Muscle layer of colon (tissue), 2 donors: ENCODE measurements at regions not wholly inside any gene's neighbourhood (a gene's known extent, or its start where the extent isn't known, plus 50 kb on each side); places are given as distances from the start of the nearest gene placed in this dataset.
"Not testable (repeated sequence)": the region's sequence is repeated elsewhere in the genome, so short reads cannot be mapped to it uniquely, and the experiment has no call there.

Source experiments
- H3K27ac ChIP-seq: one replicate; pipeline ENCODE4 v1.7.0; 2013; ENCODE audit warnings: low read depth, mild to moderate bottlenecking, low read length, moderate library complexity
- H3K27me3 ChIP-seq, 2 donors: one replicate each; pipeline ENCODE4 v1.7.0; 2013; ENCODE audit warnings: low read length in 2 of 2, mild to moderate bottlenecking in 2 of 2; ENCODE audit not compliant: insufficient read depth in 2 of 2, control insufficient read depth in 1 of 2
- H3K36me3 ChIP-seq: one replicate; pipeline ENCODE4 v1.7.0; 2013; ENCODE audit warnings: mild to moderate bottlenecking, low read length; ENCODE audit not compliant: insufficient read depth
- H3K4me1 ChIP-seq: one replicate; pipeline ENCODE4 v1.7.0; 2013; ENCODE audit warnings: mild to moderate bottlenecking, low read length; ENCODE audit not compliant: insufficient read depth
- H3K4me3 ChIP-seq, 2 donors: one replicate each; pipeline ENCODE4 v1.7.0; 2013; ENCODE audit warnings: low read length in 2 of 2, low read depth in 1 of 2, mild to moderate bottlenecking in 1 of 2, moderate library complexity in 1 of 2
- H3K9ac ChIP-seq: one replicate; pipeline ENCODE4 v1.7.0; 2013; ENCODE audit warnings: low read length
- H3K9me3 ChIP-seq: one replicate; pipeline ENCODE4 v1.7.0; 2013; ENCODE audit warnings: mild to moderate bottlenecking, low read length
- donor health status: abdominal sarcoma.
- donor health status: Adenocarcinoma of cecum.

GRCh38 chr13:44694291-44694690, 118.2 kb upstream of the TSC22D1 start:
- no peak overlapping the region for H3K9ac ChIP-seq
- H3K27ac ChIP-seq, result no peak overlapping the region
- H3K27me3 ChIP-seq, result no peaks in the 10 kb centered on the region
- H3K36me3 ChIP-seq, result no peaks in the 10 kb centered on the region
- H3K4me3 ChIP-seq, result no peak overlapping the region
- H3K9me3 ChIP-seq, result no peaks in the 10 kb centered on the region
- H3K4me1 ChIP-seq, result no peaks in the 10 kb centered on the region

- no peak overlapping the region for H3K4me3 ChIP-seq
- H3K4me1 ChIP-seq, result no peaks in the 10 kb centered on the region
- no peaks in the 10 kb centered on the region for H3K9me3 ChIP-seq
- no peaks in the 10 kb centered on the region for H3K27me3 ChIP-seq
- H3K36me3 ChIP-seq, result no peaks in the 10 kb centered on the region
- no peak overlapping the region for H3K27ac ChIP-seq
- H3K9ac ChIP-seq, result no peak overlapping the region
These were observed 117.1 kb upstream of the TSC22D1 start for GRCh38 chr13:44693156-44693764.

DNA sequence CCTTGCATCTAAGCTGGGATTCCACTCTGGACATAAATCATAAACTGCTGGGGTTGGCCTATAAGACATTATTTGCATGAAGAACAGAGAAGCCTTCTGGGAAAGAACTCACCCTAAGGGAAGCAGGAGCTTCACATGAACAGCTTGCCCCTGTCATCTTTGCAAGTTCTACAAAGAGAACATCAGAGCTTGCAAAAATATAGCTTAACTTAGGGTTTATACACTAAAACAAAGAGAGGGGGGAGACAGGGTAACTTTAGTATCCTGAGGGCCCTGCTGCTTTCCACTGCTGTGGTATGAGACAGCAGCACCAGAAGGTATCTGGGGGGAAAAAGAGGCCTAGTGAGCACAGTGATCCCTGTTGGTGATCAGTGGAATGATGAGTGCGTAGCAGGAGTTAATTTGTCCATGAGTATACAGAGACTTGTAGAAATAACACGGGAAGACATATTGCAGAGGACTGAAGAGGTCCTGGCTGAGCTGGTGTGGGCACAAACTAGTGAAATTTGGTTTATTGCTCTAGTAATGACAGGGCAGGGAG, 116.1 kb upstream of the TSC22D1 start:
- Histone ChIP-seq H3K4me3 (no peak overlapping the region), H3K4me1 (no peaks in the 10 kb centered on the region), H3K9ac (no peak overlapping the region), H3K36me3 (no peaks in the 10 kb centered on the region), H3K9me3 (no peaks in the 10 kb centered on the region), H3K27me3 (no peaks in the 10 kb centered on the region), H3K27ac (no peak overlapping the region)

GRCh38 chr13:44690376-44690775, 114.2 kb upstream of the TSC22D1 start:
- Histone ChIP-seq H3K4me3 (no peak overlapping the region), H3K9ac (no peak overlapping the region), H3K9me3 (no peaks in the 10 kb centered on the region), H3K36me3 (no peaks in the 10 kb centered on the region), H3K27me3 (no peaks in the 10 kb centered on the region), H3K27ac (no peak overlapping the region), H3K4me1 (no peaks in the 10 kb centered on the region)

DNA sequence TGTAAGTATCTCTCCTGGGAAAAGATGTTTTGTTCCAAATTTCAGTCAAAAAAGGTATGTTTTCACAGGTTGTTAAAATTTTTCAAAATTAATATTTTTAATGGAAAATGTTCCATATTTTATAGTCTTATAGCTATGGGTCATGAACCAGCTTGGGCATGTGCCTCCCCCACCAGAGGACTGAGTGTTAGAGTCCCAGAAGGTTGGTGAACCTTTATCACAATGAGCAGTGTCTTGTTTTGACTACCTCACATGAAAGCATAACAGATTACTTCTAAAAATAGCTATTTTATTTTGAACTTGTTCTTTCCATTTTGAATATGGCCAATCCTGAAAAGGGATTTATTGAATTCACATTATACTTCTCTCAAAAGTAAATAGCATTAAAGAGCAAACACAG, 112.5 kb upstream of the TSC22D1 start:
- Histone ChIP-seq H3K27ac (no peak overlapping the region), H3K4me1 (no peaks in the 10 kb centered on the region), H3K9me3 (no peaks in the 10 kb centered on the region), H3K36me3 (no peaks in the 10 kb centered on the region), H3K27me3 (no peaks in the 10 kb centered on the region), H3K9ac (no peak overlapping the region), H3K4me3 (no peak overlapping the region)

- Histone ChIP-seq H3K27me3 (no peaks in the 10 kb centered on the region), H3K4me1 (no peaks in the 10 kb centered on the region), H3K9me3 (no peaks in the 10 kb centered on the region), H3K27ac (no peak overlapping the region), H3K36me3 (no peaks in the 10 kb centered on the region), H3K9ac (no peak overlapping the region), H3K4me3 (no peak overlapping the region)
These were observed 110.4 kb upstream of the TSC22D1 start for GRCh38 chr13:44686531-44686934.

DNA sequence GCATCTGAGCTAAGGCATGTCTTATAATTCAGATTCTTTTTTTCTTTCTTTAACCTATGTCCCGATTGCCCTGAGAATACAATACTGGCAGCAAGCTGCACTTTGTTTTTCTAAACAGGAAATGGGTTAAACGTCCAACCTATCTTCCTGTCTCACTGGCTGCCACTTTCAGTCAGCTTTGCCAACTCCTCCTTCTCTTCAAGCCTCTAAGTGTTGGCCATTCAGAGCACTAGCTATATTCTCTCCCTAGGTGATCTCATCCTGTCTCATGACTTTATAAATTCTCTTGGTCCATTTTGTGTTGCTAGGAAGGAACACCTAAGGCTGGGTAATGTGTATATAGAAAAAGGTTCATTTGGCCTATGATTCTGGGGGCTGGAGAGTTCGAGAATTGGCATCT, 109.5 kb upstream of the TSC22D1 start:
- H3K9me3 ChIP-seq, result no peaks in the 10 kb centered on the region
- no peak overlapping the region for H3K9ac ChIP-seq
- H3K4me3 ChIP-seq, result no peak overlapping the region
- H3K27ac ChIP-seq, result no peak overlapping the region
- H3K27me3 ChIP-seq, result no peaks in the 10 kb centered on the region
- H3K4me1 ChIP-seq, result no peaks in the 10 kb centered on the region
- H3K36me3 ChIP-seq, result no peaks in the 10 kb centered on the region

- H3K4me1 ChIP-seq, H3K9me3 ChIP-seq, H3K27me3 ChIP-seq, H3K9ac ChIP-seq, H3K27ac ChIP-seq, H3K4me3 ChIP-seq, H3K36me3 ChIP-seq: not testable (repeated sequence)
These were observed 106.3 kb upstream of the TSC22D1 start for GRCh38 chr13:44682416-44682815.

DNA sequence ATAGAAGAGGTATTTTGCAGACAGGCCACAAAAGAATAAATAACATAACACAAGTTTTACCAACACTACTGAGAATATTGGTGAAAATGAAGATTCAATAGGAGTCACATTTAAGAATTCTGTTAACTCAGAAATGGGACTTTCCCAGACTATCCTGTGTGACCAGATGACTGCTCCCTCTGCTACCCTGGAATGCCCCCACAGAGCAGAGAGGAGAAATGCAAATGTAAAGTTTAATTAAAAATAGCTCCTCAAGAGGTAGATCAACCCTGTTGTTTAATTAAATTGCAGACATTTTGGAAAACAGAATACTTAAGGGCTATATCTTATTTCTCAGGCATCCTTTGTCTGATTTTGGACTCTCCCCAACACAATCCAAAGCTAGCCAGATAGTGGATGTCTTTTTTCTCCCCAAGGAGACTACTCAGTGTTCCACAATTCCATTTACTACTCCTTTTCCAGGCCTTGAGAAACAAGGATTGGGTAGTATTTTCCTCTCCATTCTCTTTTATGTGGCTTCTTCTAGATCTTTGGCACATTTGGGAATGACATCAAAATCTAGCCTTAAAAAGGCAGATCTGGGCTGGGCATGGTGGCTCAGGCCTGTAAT, 104.7 kb upstream of the TSC22D1 start:
- H3K4me3 ChIP-seq, result no peak overlapping the region
- H3K9me3 ChIP-seq, result no peaks in the 10 kb centered on the region
- no peak overlapping the region for H3K9ac ChIP-seq
- no peaks in the 10 kb centered on the region for H3K27me3 ChIP-seq
- H3K4me1 ChIP-seq, result no peaks in the 10 kb centered on the region
- H3K27ac ChIP-seq, result no peak overlapping the region
- H3K36me3 ChIP-seq, result no peaks in the 10 kb centered on the region

DNA sequence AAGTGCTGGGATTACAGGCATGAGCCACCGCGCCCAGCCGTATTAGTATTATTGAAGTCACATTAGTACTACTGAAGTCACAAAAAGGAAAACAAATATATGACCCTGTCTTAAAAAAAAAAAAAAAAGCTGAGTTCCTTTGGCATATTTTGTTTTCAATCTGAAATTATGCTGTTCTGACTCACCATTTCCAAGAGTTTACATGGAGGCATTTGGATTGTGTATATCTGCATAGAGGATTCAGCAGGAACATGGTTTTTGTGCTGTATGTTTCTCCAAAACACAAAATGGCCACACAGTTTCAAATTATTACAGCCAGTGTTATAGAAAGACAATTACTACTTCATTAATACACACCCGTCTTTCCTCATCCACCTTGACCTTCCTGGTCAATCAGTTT, 103.5 kb upstream of the TSC22D1 start:
- no peak overlapping the region for H3K9ac ChIP-seq
- no peaks in the 10 kb centered on the region for H3K27me3 ChIP-seq
- H3K36me3 ChIP-seq, result no peaks in the 10 kb centered on the region
- no peak overlapping the region for H3K27ac ChIP-seq
- H3K4me1 ChIP-seq, result no peaks in the 10 kb centered on the region
- H3K9me3 ChIP-seq, result no peaks in the 10 kb centered on the region
- H3K4me3 ChIP-seq, result no peak overlapping the region

GRCh38 chr13:44678197-44678596, 102.1 kb upstream of the TSC22D1 start:
- Histone ChIP-seq H3K4me1 (no peaks in the 10 kb centered on the region), H3K36me3 (no peaks in the 10 kb centered on the region), H3K4me3 (no peak overlapping the region), H3K9me3 (no peaks in the 10 kb centered on the region), H3K27ac (no peak overlapping the region), H3K9ac (no peak overlapping the region), H3K27me3 (no peaks in the 10 kb centered on the region)

DNA sequence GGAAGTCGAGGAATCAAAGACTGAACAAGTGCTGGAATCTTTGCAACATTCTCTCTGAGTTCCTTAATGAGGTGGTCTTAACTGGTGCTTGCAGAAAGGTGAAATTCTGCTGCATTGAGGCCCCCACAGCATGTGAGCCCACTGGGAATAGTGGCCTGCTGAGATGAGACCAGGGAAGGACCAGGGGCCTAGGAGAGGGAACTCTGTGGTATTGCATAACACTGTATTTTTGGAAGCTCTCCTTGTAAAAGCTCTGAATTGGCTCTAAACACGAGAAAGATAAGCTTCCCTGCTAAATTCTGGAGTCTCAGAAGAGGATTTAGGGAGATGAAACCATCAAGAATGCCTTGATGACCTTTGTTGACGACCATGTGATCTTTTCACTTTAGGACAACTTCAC, 100.4 kb upstream of the TSC22D1 start:
- Histone ChIP-seq H3K9ac (no peak overlapping the region), H3K4me3 (no peak overlapping the region), H3K36me3 (no peaks in the 10 kb centered on the region)

More for the DNA sequence above, 100.4 kb upstream of the TSC22D1 start:
- Histone ChIP-seq H3K27ac (no peak overlapping the region), H3K9me3 (no peaks in the 10 kb centered on the region), H3K4me1 (no peaks in the 10 kb centered on the region), H3K27me3 (no peaks in the 10 kb centered on the region)
